OCI-LY3 (cell line): ENCODE measurements at regions not wholly inside any gene's neighbourhood (a gene's known extent, or its start where the extent isn't known, plus 50 kb on each side); places are given as distances from the start of the nearest gene placed in this dataset.
"Not testable (repeated sequence)": the region's sequence is repeated elsewhere in the genome, so short reads cannot be mapped to it uniquely, and the experiment has no call there.

Experiments used
- H2AFZ ChIP-seq: fragments of 200-600, 300-600 bp; shearing (Covaris generic); 2 replicates; pipeline ENCODE4 v1.6.0; 2014; ENCODE audit warnings: antibody characterized with exemption, low read depth, low read length
- H3K27ac ChIP-seq: fragments of 200-600, 300-600 bp; sonication (generic); 2 replicates; pipeline ENCODE4 v1.5.1; 2014; ENCODE audit warnings: mild to moderate bottlenecking, low read length, moderate library complexity, mixed read lengths
- H3K27me3 ChIP-seq: fragments of 200-600, 300-600 bp; sonication (generic); 2 replicates; pipeline ENCODE4 v1.6.1; 2014; ENCODE audit warnings: low read depth, low read length, mixed read lengths
- H3K36me3 ChIP-seq: fragments of 200-600, 300-600 bp; sonication (generic); replicated peaks from 2 replicates; pipeline ENCODE3; 2014; ENCODE audit warnings: low read depth, low read length, mixed read lengths
- H3K4me1 ChIP-seq: fragments of 300-600, 200-600 bp; sonication (generic); 2 replicates; pipeline ENCODE4 v1.6.1; 2014; ENCODE audit warnings: low read length, mixed read lengths
- H3K4me2 ChIP-seq: fragments of 200-600, 300-600 bp; sonication (generic); 2 replicates; pipeline ENCODE4 v1.6.1; 2014; ENCODE audit warnings: low read length, mixed read lengths
- H3K4me3 ChIP-seq: fragments of 300-600, 200-600 bp; sonication (generic); 2 replicates; pipeline ENCODE4 v1.5.1; 2014; ENCODE audit warnings: antibody characterized with exemption, mild to moderate bottlenecking, low read length, moderate library complexity
- H3K79me2 ChIP-seq: fragments of 300-600, 200-600 bp; shearing (Covaris generic); 2 replicates; pipeline ENCODE4 v1.6.1; 2014; ENCODE audit warnings: mild to moderate bottlenecking, low read length, mixed read lengths
- H3K9ac ChIP-seq: fragments of 300-600, 200-600 bp; shearing (Covaris generic); 2 replicates; pipeline ENCODE4 v1.6.0; 2014; ENCODE audit warnings: mild to moderate bottlenecking, low read length, moderate library complexity
- H3K9me3 ChIP-seq: fragments of 200-600, 300-600 bp; shearing (Covaris generic); 2 replicates; pipeline ENCODE4 v1.6.1; 2014; ENCODE audit warnings: low read length, mixed read lengths; ENCODE audit not compliant: insufficient read depth
- H4K20me1 ChIP-seq: fragments of 200-600, 300-600 bp; sonication (generic); 2 replicates; pipeline ENCODE4 v1.6.1; 2016; ENCODE audit warnings: low read length, mixed read lengths; ENCODE audit not compliant: insufficient read depth
- CTCF ChIP-seq: fragments of 200-600, 300-600 bp; sonication (generic); IDR thresholded peaks from 2 replicates; pipeline ENCODE4 v1.5.1; 2014; ENCODE audit warnings: antibody characterized with exemption, low read length, low read depth
- EZH2phosphoT487 ChIP-seq: fragments of 200-600 bp; shearing (Covaris generic); IDR thresholded peaks from 2 replicates; pipeline ENCODE4 v1.6.1; 2018; ENCODE audit warnings: antibody characterized with exemption, mixed run types, low read depth

- H4K20me1 ChIP-seq, result no peaks in the 10 kb centered on the region
- H3K27me3 ChIP-seq, result no peaks in the 10 kb centered on the region
- H3K9me3 ChIP-seq, result no peaks in the 10 kb centered on the region
- no peak for TF ChIP-seq CTCF
- no peak for TF ChIP-seq EZH2phosphoT487
- H3K27ac ChIP-seq, result no peak overlapping the region
- no peak overlapping the region for H2AFZ ChIP-seq
- no peak overlapping the region for H3K9ac ChIP-seq
- no peak overlapping the region for H3K4me2 ChIP-seq
- H3K79me2 ChIP-seq, result no peaks in the 10 kb centered on the region
- H3K36me3 ChIP-seq, result no peaks in the 10 kb centered on the region
- H3K4me1 ChIP-seq, result no peaks in the 10 kb centered on the region
- H3K4me3 ChIP-seq, result no peak overlapping the region
Measured at GRCh38 chr16:29139261-29139802, 154.5 kb downstream of the LAT start.

DNA sequence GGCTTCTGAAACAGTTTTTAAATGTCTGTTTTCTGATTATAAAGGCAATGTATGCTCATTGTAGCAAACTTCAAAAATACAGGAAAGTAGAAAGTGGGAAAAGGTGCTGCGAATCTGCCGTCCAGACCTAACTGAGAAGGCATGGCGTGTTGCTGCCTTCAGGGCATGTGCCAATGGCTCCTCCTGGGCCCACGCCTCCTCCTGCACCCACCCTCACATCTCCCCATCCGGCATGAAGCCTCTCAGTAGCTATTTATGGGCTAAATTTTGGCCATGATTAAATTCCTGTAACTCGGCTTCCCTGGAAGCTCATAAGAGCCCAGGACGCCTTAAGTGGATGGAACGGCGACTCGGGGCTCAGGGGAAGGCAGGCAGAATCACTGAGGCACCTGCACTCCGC, 153.8 kb downstream of the LAT start:
- H3K4me3 ChIP-seq, H3K9ac ChIP-seq, H3K27ac ChIP-seq, H3K4me2 ChIP-seq, H3K9me3 ChIP-seq, H2AFZ ChIP-seq, H3K4me1 ChIP-seq, H3K27me3 ChIP-seq, H4K20me1 ChIP-seq, H3K36me3 ChIP-seq, H3K79me2 ChIP-seq: not testable (repeated sequence)

- H3K9me3 ChIP-seq, H3K36me3 ChIP-seq, H2AFZ ChIP-seq: not testable (repeated sequence)
Measured at GRCh38 chr16:29137894-29138662, 153.2 kb downstream of the LAT start.

DNA sequence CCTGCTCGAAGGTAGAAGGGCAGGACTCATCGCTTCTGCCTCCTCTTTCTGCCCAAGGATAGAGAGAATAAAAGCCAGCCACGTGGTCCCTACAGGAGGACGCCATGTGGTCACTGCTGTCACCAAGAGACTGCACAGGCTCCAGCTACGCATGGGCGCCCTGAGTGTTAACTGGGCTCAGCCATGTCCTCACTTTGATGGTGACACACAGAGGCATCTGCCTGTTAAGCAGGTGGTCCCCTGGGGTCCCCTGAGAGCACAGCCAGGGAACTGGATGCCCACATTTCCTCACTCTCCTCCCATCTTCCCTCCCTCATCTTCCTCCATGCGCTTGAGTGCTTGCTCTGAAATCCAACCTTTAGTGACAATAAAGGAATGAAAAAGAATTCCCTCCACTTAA, 152.6 kb downstream of the LAT start:
- not testable (repeated sequence) for H3K27ac ChIP-seq, H3K79me2 ChIP-seq, H3K27me3 ChIP-seq, H2AFZ ChIP-seq, H3K9me3 ChIP-seq, H3K36me3 ChIP-seq, H3K4me3 ChIP-seq, H3K4me1 ChIP-seq, H4K20me1 ChIP-seq, H3K4me2 ChIP-seq, H3K9ac ChIP-seq

More at GRCh38 chr16:29137894-29138662, 153.2 kb downstream of the LAT start:
- not testable (repeated sequence) for H3K4me3 ChIP-seq, H3K9ac ChIP-seq, H3K79me2 ChIP-seq, H4K20me1 ChIP-seq, H3K4me1 ChIP-seq, H3K27me3 ChIP-seq, H3K4me2 ChIP-seq, H3K27ac ChIP-seq

- not testable (repeated sequence) for H2AFZ ChIP-seq, H3K9ac ChIP-seq, H3K4me1 ChIP-seq, H3K4me3 ChIP-seq, H3K27me3 ChIP-seq, H4K20me1 ChIP-seq, H3K4me2 ChIP-seq, H3K36me3 ChIP-seq, H3K79me2 ChIP-seq, H3K9me3 ChIP-seq, H3K27ac ChIP-seq
Measured at GRCh38 chr16:29136916-29137315, 152.1 kb downstream of the LAT start.

DNA sequence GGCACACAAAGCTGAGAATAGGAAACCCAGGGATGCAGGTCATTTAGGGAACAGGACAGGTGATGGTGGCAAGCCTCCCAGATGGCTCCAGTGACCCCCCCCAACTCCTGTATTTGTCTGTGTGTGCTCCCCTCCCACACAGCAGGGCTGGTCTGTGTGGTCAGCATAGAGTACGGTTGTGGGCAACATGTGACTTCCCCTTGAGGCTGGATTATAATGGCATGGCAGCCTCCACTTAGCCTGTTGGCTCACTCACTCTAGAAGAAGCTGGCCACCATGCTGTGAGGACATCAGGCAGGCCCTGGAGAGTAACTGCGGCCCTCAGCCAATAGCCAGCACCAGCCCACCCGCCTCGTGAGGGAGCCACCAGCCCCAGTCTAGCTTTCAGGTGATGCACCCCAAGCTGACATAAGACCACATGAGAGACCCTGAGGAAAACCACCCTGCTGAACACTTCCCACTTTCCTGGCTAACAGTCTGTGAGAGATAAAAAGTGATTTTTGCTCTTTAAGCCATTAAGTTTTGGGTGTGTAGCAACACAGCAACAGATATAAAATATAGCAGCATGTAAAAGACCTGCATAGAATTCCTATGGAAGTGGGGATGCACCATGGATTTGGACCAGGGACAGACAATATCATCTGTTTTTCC, 151.3 kb downstream of the LAT start:
- H2AFZ ChIP-seq, H3K27ac ChIP-seq, H4K20me1 ChIP-seq, H3K9me3 ChIP-seq, H3K27me3 ChIP-seq, H3K36me3 ChIP-seq, H3K79me2 ChIP-seq, H3K9ac ChIP-seq, H3K4me1 ChIP-seq, H3K4me2 ChIP-seq, H3K4me3 ChIP-seq: not testable (repeated sequence)

- not testable (repeated sequence) for H3K4me3 ChIP-seq, H3K27me3 ChIP-seq, H3K9me3 ChIP-seq, H2AFZ ChIP-seq, H3K4me2 ChIP-seq, H3K79me2 ChIP-seq, H3K27ac ChIP-seq, H3K36me3 ChIP-seq, H4K20me1 ChIP-seq, H3K9ac ChIP-seq, H3K4me1 ChIP-seq
Measured at GRCh38 chr16:29135098-29135497, 150.2 kb downstream of the LAT start.

DNA sequence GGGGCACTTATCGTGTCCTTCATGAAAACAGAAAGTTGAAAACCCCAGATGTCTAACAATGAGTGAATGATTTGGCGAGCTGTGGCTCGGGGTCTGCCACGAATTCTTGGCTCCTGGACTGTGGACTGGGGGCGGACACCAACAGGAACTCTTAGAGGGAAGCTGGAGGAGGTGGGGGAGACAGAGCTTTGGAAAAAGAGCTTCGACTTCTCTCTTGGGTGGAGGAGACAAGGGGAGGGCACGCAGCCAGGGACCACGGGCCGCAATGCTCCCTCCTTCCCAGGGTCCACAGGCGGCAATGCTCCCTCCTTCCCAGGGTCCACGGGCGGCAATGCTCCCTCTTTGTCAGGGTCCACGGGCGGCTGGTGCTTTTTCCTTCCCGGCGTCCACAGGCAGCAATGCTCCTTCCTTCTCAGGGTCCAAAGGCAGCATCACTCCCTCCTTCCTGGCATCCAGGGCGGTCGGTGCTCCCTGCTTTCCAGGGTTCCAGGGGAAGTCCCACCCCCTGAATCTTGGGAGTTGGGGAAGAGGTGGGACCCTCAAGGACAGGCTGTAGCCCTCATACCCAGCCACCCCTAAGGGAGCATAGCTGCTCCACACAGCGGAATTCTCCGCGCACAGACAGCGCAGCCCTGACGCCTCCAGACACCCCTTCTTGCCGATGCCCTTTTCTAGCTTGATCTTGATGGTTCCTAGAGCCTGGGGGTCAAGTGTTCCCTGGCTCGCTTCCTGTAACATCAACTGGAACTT, 149.0 kb downstream of the LAT start:
- not testable (repeated sequence) for H4K20me1 ChIP-seq, H2AFZ ChIP-seq, H3K27ac ChIP-seq, H3K79me2 ChIP-seq, H3K36me3 ChIP-seq, H3K4me1 ChIP-seq, H3K4me3 ChIP-seq, H3K4me2 ChIP-seq, H3K9ac ChIP-seq, H3K9me3 ChIP-seq, H3K27me3 ChIP-seq
